ENCODE measurements at regions not wholly inside any gene's neighbourhood (a gene's known extent, or its start where the extent isn't known, plus 50 kb on each side); places are given as distances from the start of the nearest gene placed in this dataset.
"Not testable (repeated sequence)": the region's sequence is repeated elsewhere in the genome, so short reads cannot be mapped to it uniquely, and the experiment has no call there.

DNA sequence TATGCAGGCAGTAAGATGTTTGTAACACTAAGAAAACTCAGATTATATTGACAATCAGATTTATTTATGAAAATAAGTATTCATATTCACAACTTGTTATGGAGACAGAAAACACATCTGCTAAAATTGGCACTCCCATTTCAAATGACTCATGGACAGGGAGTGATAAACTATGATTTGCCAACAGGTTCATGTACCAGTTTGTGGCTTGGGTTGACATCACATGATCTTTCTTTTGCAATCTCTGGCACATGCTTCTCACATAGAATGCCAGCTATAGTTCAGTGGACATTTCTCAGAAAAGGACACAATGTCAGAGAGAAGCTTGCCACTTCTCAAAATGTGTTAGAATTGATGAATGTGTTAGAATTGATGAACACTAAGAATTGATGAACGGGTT is 663.2 kb upstream of the ANKRD30A start:
- H3K27ac ChIP-seq (ENCODE audit: insufficient read depth, low read length, poor library complexity, severe bottlenecking), result no peak overlapping the region
- no peak overlapping the region for H3K4me3 ChIP-seq (ENCODE audit: insufficient read depth, low read depth, low read length, poor library complexity, severe bottlenecking)
- no peaks in the 10 kb centered on the region for H3K4me1 ChIP-seq (ENCODE audit: control insufficient read depth, insufficient read depth, low read length, poor library complexity, severe bottlenecking)
- H3K9me3 ChIP-seq (ENCODE audit: control insufficient read depth, low read length), result no peaks in the 10 kb centered on the region
- DNase-seq, result no peak
- no peaks in the 10 kb centered on the region for H3K27me3 ChIP-seq (replicated peaks; ENCODE audit: control insufficient read depth, insufficient read depth, low read length, poor library complexity, severe bottlenecking)
- H3K36me3 ChIP-seq (ENCODE audit: control insufficient read depth, insufficient read depth, low read length), result no peaks in the 10 kb centered on the region

GRCh38 chr10:36458437-36458836 is 667.0 kb upstream of the ANKRD30A start:
- H3K36me3 ChIP-seq (ENCODE audit: control insufficient read depth, insufficient read depth, low read length); H3K4me3 ChIP-seq (ENCODE audit: insufficient read depth, low read depth, low read length, poor library complexity, severe bottlenecking); DNase-seq; H3K4me1 ChIP-seq (ENCODE audit: control insufficient read depth, insufficient read depth, low read length, poor library complexity, severe bottlenecking); H3K27ac ChIP-seq (ENCODE audit: insufficient read depth, low read length, poor library complexity, severe bottlenecking); H3K9me3 ChIP-seq (ENCODE audit: control insufficient read depth, low read length); H3K27me3 ChIP-seq (replicated peaks; ENCODE audit: control insufficient read depth, insufficient read depth, low read length, poor library complexity, severe bottlenecking): not testable (repeated sequence)

DNA sequence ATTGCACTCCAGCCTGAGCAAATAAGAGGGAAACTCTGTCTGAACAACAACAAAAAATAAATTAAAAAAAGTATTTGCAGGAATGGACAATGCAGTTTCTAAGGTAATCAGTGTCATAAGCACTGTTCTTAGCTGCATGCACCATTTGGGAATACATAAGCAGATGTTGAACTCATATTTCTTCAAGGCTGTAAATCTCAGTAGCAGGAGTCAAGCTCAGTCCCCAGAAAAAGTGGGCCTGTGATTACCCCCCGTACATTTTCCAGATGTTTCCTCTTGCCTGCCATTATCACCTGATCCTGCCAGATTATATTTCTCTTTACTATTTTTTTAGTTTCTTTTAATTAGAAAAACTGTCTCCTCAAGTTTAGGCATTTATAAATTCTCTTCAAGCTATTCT is 667.6 kb upstream of the ANKRD30A start:
- no peak for DNase-seq
- no peak overlapping the region for H3K4me3 ChIP-seq (ENCODE audit: insufficient read depth, low read depth, low read length, poor library complexity, severe bottlenecking)
- no peak overlapping the region for H3K27ac ChIP-seq (ENCODE audit: insufficient read depth, low read length, poor library complexity, severe bottlenecking)
- H3K9me3 ChIP-seq (ENCODE audit: control insufficient read depth, low read length), result no peaks in the 10 kb centered on the region
- H3K27me3 ChIP-seq (replicated peaks; ENCODE audit: control insufficient read depth, insufficient read depth, low read length, poor library complexity, severe bottlenecking), result no peaks in the 10 kb centered on the region
- no peaks in the 10 kb centered on the region for H3K4me1 ChIP-seq (ENCODE audit: control insufficient read depth, insufficient read depth, low read length, poor library complexity, severe bottlenecking)
- no peaks in the 10 kb centered on the region for H3K36me3 ChIP-seq (ENCODE audit: control insufficient read depth, insufficient read depth, low read length)

DNA sequence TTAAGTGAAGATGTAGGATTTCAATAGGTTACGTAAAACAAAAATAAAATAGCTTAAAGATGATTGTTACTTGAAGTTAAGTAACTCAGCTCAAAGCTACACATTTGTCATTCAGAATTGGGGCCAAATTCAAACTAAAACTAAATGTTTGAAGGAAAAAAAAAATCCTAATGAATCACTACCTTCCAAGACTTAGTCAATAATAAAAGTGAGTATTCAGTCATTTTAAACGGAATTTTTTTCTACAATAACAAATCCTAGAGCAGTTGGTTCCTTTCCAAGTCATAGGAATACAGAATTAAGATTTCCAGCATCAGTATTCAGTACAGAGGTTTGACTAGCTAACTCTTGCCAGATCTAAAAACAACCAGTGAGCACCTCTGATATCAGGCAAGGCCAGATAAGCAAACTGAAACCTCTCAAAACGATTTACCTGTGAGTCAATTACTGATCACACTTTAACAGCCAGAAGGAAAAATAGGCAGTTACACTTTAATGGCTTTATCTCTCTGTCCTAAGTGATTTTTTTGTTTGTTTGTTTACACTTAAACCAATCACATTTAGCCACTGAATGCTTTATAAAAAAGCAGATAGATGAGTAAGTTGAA is 669.8 kb upstream of the ANKRD30A start:
- Histone ChIP-seq H3K27me3 (replicated peaks; ENCODE audit: control insufficient read depth, insufficient read depth, low read length, poor library complexity, severe bottlenecking) (no peaks in the 10 kb centered on the region), H3K4me3 (ENCODE audit: insufficient read depth, low read depth, low read length, poor library complexity, severe bottlenecking) (no peak overlapping the region), H3K27ac (ENCODE audit: insufficient read depth, low read length, poor library complexity, severe bottlenecking) (no peak overlapping the region), H3K9me3 (ENCODE audit: control insufficient read depth, low read length) (no peaks in the 10 kb centered on the region), H3K36me3 (ENCODE audit: control insufficient read depth, insufficient read depth, low read length) (no peaks in the 10 kb centered on the region), H3K4me1 (ENCODE audit: control insufficient read depth, insufficient read depth, low read length, poor library complexity, severe bottlenecking) (no peaks in the 10 kb centered on the region)
- no peak for DNase-seq

DNA sequence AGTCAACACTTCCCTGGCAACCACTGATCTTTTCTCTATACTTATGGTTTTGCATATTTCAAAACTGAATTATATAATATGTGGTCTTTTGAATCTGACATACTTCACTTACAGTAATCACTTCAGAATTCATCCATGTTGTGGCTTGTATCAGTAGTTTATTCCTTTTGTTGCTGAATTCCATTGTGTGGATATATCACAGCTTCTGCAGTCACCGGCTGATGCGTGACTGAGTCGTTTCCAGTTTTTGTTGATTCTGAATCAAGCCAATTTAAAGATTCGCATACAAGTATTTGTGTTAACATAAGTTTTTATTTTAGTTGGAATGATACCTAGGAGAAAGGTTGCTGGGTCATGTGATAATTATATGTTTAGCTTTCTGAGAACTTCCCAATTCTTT is 672.5 kb upstream of the ANKRD30A start:
- peaks cover 4% of the 10 kb centered on the region for H3K9me3 ChIP-seq (ENCODE audit: control insufficient read depth, low read length)
- H3K4me1 ChIP-seq (ENCODE audit: control insufficient read depth, insufficient read depth, low read length, poor library complexity, severe bottlenecking), result no peaks in the 10 kb centered on the region
- H3K36me3 ChIP-seq (ENCODE audit: control insufficient read depth, insufficient read depth, low read length), result no peaks in the 10 kb centered on the region
- H3K4me3 ChIP-seq (ENCODE audit: insufficient read depth, low read depth, low read length, poor library complexity, severe bottlenecking), result no peak overlapping the region
- H3K27ac ChIP-seq (ENCODE audit: insufficient read depth, low read length, poor library complexity, severe bottlenecking), result no peak overlapping the region
- H3K27me3 ChIP-seq (replicated peaks; ENCODE audit: control insufficient read depth, insufficient read depth, low read length, poor library complexity, severe bottlenecking), result no peaks in the 10 kb centered on the region
- DNase-seq, result no peak

- Histone ChIP-seq H3K36me3 (ENCODE audit: control insufficient read depth, insufficient read depth, low read length) (no peaks in the 10 kb centered on the region), H3K9me3 (ENCODE audit: control insufficient read depth, low read length) (peaks cover 4% of the 10 kb centered on the region), H3K27me3 (replicated peaks; ENCODE audit: control insufficient read depth, insufficient read depth, low read length, poor library complexity, severe bottlenecking) (no peaks in the 10 kb centered on the region), H3K27ac (ENCODE audit: insufficient read depth, low read length, poor library complexity, severe bottlenecking) (no peak overlapping the region), H3K4me1 (ENCODE audit: control insufficient read depth, insufficient read depth, low read length, poor library complexity, severe bottlenecking) (no peaks in the 10 kb centered on the region), H3K4me3 (ENCODE audit: insufficient read depth, low read depth, low read length, poor library complexity, severe bottlenecking) (no peak overlapping the region)
- DNase-seq, result no peak
Observed at GRCh38 chr10:36451391-36451970, 673.9 kb upstream of the ANKRD30A start.

- no peak overlapping the region for H3K27ac ChIP-seq (ENCODE audit: insufficient read depth, low read length, poor library complexity, severe bottlenecking)
- no peak for DNase-seq
- H3K4me3 ChIP-seq (ENCODE audit: insufficient read depth, low read depth, low read length, poor library complexity, severe bottlenecking), result no peak overlapping the region
Observed at GRCh38 chr10:36450380-36450779, 675.0 kb upstream of the ANKRD30A start.

DNA sequence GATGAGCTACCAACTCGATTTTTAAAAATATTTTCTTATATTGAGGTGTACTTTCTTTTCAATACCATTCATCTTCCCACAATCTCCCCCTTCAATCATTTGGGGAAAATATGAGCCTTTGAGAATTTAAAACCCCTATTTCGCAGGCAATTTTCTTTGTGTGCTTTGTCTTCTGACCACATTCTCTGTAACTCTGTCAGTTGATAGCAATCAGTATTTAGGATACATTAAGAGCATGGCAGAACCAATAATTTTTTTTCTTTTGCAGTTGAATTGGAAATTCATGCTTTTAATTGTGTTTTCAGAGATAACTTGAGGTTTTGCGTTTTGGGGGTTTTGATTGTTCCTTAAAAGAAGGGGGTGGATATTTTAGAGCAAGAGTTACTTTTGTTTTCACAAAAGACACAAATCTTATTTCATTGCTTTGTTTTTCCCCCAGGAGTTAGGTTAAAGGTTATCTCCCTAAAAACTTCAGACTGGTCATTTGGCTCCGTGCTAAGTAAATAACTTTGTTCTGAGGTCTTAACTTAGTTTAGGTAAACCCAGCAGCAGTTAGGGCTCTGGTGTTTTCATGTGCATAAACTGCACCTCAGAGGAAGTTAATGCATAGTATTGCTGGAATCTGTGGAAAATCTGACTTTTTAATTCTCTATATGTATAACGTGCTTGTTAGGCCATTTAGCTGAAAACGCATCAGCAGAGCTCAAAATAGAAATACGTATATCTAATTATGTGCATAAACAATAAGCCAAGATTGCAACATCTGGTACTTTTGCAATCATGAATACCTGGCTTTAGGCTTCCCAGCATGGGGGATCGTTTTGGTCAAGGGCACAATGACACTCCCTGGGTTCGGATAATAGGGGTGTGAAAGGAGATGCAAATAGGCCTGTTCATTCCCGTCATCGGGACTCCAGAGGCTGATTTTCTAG is 676.4 kb upstream of the ANKRD30A start:
- Histone ChIP-seq H3K27ac (ENCODE audit: insufficient read depth, low read length, poor library complexity, severe bottlenecking) (no peak overlapping the region), H3K36me3 (ENCODE audit: control insufficient read depth, insufficient read depth, low read length) (no peaks in the 10 kb centered on the region), H3K9me3 (ENCODE audit: control insufficient read depth, low read length) (peaks cover 4% of the 10 kb centered on the region), H3K4me1 (ENCODE audit: control insufficient read depth, insufficient read depth, low read length, poor library complexity, severe bottlenecking) (no peaks in the 10 kb centered on the region), H3K27me3 (replicated peaks; ENCODE audit: control insufficient read depth, insufficient read depth, low read length, poor library complexity, severe bottlenecking) (no peaks in the 10 kb centered on the region), H3K4me3 (ENCODE audit: insufficient read depth, low read depth, low read length, poor library complexity, severe bottlenecking) (no peak overlapping the region)
- DNase-seq, result no peak

More at GRCh38 chr10:36450380-36450779, 675.0 kb upstream of the ANKRD30A start:
- H3K36me3 ChIP-seq (ENCODE audit: control insufficient read depth, insufficient read depth, low read length), result no peaks in the 10 kb centered on the region
- no peaks in the 10 kb centered on the region for H3K27me3 ChIP-seq (replicated peaks; ENCODE audit: control insufficient read depth, insufficient read depth, low read length, poor library complexity, severe bottlenecking)
- no peaks in the 10 kb centered on the region for H3K4me1 ChIP-seq (ENCODE audit: control insufficient read depth, insufficient read depth, low read length, poor library complexity, severe bottlenecking)
- peaks cover 4% of the 10 kb centered on the region for H3K9me3 ChIP-seq (ENCODE audit: control insufficient read depth, low read length)

GRCh38 chr10:36446881-36447280 is 678.5 kb upstream of the ANKRD30A start:
- no peaks in the 10 kb centered on the region for H3K36me3 ChIP-seq (ENCODE audit: control insufficient read depth, insufficient read depth, low read length)
- H3K4me3 ChIP-seq (ENCODE audit: insufficient read depth, low read depth, low read length, poor library complexity, severe bottlenecking), result no peak overlapping the region
- H3K27ac ChIP-seq (ENCODE audit: insufficient read depth, low read length, poor library complexity, severe bottlenecking), result no peak overlapping the region
- peaks cover 4% of the 10 kb centered on the region for H3K9me3 ChIP-seq (ENCODE audit: control insufficient read depth, low read length)
- H3K27me3 ChIP-seq (replicated peaks; ENCODE audit: control insufficient read depth, insufficient read depth, low read length, poor library complexity, severe bottlenecking), result no peaks in the 10 kb centered on the region
- DNase-seq, result no peak
- no peaks in the 10 kb centered on the region for H3K4me1 ChIP-seq (ENCODE audit: control insufficient read depth, insufficient read depth, low read length, poor library complexity, severe bottlenecking)

DNA sequence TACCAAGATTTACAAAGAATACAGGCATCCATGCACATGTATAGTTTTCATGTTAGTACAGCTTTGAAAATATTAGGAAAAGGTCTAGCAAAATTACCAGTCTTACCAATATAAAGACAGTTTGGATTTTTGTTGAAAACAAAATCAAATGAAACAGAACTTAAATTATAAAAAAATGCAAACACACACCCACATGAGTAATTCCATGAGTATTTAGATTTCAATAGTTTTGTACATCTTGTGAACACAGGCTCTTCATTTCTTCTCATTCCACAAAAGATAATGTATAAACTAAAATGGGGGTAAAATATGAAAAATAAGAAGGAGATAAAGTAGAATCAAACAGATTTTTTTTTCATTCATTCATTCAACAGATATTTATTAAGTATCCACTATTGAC is 682.2 kb upstream of the ANKRD30A start:
- no peak overlapping the region for H3K4me3 ChIP-seq (ENCODE audit: insufficient read depth, low read depth, low read length, poor library complexity, severe bottlenecking)
- no peaks in the 10 kb centered on the region for H3K27me3 ChIP-seq (replicated peaks; ENCODE audit: control insufficient read depth, insufficient read depth, low read length, poor library complexity, severe bottlenecking)
- H3K36me3 ChIP-seq (ENCODE audit: control insufficient read depth, insufficient read depth, low read length), result no peaks in the 10 kb centered on the region
- DNase-seq, result no peak
- H3K9me3 ChIP-seq (ENCODE audit: control insufficient read depth, low read length), result no peaks in the 10 kb centered on the region
- no peaks in the 10 kb centered on the region for H3K4me1 ChIP-seq (ENCODE audit: control insufficient read depth, insufficient read depth, low read length, poor library complexity, severe bottlenecking)
- no peak overlapping the region for H3K27ac ChIP-seq (ENCODE audit: insufficient read depth, low read length, poor library complexity, severe bottlenecking)

All from effector memory CD4-positive, alpha-beta T cell (primary cell).